Duodenal mucosa (tissue), 2 donors: ENCODE measurements at regions not wholly inside any gene's neighbourhood (a gene's known extent, or its start where the extent isn't known, plus 50 kb on each side); places are given as distances from the start of the nearest gene placed in this dataset.
"Not testable (repeated sequence)": the region's sequence is repeated elsewhere in the genome, so short reads cannot be mapped to it uniquely, and the experiment has no call there.

Experiments
- H3K27ac ChIP-seq: one replicate; pipeline ENCODE4 v1.7.0; 2013; ENCODE audit warnings: low read depth, low read length
- H3K27me3 ChIP-seq, 2 donors: one replicate each; pipeline ENCODE4 v1.7.0; 2013; ENCODE audit warnings: low read length in 2 of 2, control low read depth in 1 of 2; ENCODE audit not compliant: insufficient read depth in 2 of 2, control insufficient read depth in 1 of 2
- H3K36me3 ChIP-seq, 2 donors: one replicate each; pipeline ENCODE4 v1.7.0; 2013; ENCODE audit warnings: low read length in 2 of 2, control low read depth in 1 of 2; ENCODE audit not compliant: insufficient read depth in 2 of 2, control insufficient read depth in 1 of 2
- H3K4me1 ChIP-seq, 2 donors: one replicate each; pipeline ENCODE4 v1.7.0; 2013; ENCODE audit warnings: low read length in 2 of 2, control low read depth in 1 of 2; ENCODE audit not compliant: insufficient read depth in 2 of 2, control insufficient read depth in 1 of 2
- H3K4me3 ChIP-seq, 2 donors: one replicate each; pipeline ENCODE4 v1.7.0; 2013; ENCODE audit warnings: low read length in 2 of 2, low read depth in 1 of 2
- H3K9ac ChIP-seq, 2 donors: one replicate each; pipeline ENCODE4 v1.7.0; 2013; ENCODE audit warnings: low read length in 2 of 2, low read depth in 1 of 2
- H3K9me3 ChIP-seq, 2 donors: one replicate each; pipeline ENCODE4 v1.7.0; 2013; ENCODE audit warnings: low read length in 2 of 2, control low read depth in 1 of 2; ENCODE audit not compliant: control insufficient read depth in 1 of 2

DNA sequence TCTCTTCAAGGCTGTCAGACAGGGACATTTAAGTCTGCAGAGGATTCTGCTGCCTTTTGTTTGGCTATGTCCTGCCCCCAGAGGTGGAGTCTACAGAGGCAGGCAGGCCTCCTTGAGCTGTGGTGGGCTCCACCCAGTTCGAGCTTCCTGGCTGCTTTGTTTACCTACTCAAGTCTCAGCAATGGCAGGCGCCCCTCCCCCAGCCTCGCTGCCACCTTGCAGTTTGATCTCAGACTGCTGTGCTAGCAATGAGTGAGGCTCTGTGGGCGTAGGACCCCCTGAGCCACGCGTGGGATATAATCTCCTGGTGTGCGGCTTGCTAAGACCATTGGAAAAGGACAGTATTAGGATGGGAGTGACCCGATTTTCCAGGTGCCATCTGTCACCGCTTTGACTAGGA is 437.6 kb downstream of the STK39 start:
- H3K27ac ChIP-seq, H3K9me3 ChIP-seq, H3K36me3 ChIP-seq, H3K4me1 ChIP-seq, H3K9ac ChIP-seq, H3K27me3 ChIP-seq, H3K4me3 ChIP-seq: not testable (repeated sequence)

DNA sequence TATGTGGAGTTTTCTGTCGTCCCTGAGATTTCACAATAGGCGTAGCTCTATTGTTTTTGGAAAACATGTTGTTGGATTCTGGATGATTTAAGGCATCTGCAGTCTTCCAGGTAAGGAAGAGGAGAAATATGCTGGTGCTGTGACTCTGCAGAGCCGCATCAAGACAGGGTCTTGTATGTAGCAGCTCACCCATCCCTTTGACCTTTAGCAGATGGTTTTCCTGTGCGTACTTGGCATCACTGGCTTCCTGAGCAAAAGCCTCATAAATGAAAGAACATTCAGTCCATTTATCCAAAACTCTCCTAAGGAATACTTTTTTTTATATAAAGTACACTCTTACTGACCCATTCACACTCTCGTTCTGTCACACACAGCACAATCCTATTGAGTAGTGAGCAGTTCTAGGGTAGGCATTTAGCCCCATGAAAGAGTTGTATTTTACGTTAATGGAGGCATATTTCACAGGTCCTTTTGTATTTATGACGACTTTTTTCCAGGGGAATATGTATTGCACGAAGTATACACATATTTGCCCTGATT is 443.9 kb downstream of the STK39 start:
- no peak overlapping the region for H3K4me3 ChIP-seq
- H3K27me3 ChIP-seq = no peaks in the 10 kb centered on the region
- no peak overlapping the region for H3K9ac ChIP-seq
- no peak overlapping the region for H3K27ac ChIP-seq
- no peaks in the 10 kb centered on the region for H3K4me1 ChIP-seq
- H3K36me3 ChIP-seq = no peaks in the 10 kb centered on the region
- H3K9me3 ChIP-seq = peaks cover 0 to under 1% of the 10 kb centered on the region in 2 donors

DNA sequence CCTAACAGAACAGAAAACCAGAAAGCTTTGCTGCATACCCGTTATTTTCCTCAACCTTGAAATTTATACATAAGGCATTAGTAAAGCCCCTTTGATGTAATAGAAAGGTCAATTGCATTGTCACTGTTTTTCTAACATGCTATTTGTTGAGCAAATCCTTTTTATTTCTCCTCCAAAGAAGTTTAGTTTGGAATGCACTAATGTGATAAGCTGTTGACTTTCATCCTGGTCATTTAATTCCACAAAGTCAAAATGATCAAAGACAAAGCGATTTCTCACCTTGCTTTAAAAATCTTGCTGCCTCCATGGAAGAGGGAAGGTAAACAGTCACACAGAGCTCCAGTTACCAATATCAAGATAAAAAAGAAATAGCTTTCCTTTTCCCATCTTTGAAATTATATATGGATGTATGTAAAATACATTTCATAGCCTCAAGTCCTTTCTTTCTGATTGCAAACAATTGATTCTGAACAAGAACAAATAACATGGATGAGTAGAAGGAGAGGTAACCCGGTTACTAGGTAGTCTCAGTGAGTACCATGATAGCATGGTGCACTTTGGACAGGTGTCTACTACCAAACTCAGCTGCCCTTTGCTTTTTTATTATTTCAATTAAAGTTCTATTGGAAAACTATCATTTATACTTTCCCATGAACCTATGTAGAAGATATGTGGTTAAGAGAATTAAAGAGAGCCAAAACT is 452.7 kb downstream of the STK39 start:
- Histone ChIP-seq H3K36me3 (no peaks in the 10 kb centered on the region), H3K27ac (no peak overlapping the region), H3K9ac (no peak overlapping the region), H3K9me3 (peaks cover 0 to 2% of the 10 kb centered on the region in 2 donors), H3K4me3 (no peak overlapping the region), H3K4me1 (peaks cover 0 to 8% of the 10 kb centered on the region in 2 donors), H3K27me3 (no peaks in the 10 kb centered on the region)

DNA sequence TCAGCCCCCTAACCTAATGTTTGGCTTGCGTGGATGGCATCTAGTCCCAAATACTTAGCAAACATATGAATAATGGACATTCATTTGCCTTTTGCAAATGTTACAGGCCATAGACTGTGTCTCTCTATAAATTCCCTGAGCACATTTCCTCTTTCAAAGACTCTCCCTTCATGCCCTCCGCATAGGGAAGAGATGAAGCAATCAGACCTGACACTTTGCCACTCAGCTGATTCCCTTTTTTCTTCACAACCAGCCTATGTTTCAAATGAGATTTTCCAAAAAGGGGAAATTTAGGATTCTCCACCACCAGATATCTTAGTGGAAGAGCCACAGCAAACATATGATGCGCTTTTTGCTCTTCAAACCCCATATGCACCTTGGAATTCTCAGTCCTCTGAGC is 453.7 kb downstream of the STK39 start:
- H3K9me3 ChIP-seq = peaks cover 0 to 2% of the 10 kb centered on the region in 2 donors
- no peaks in the 10 kb centered on the region for H3K27me3 ChIP-seq

DNA sequence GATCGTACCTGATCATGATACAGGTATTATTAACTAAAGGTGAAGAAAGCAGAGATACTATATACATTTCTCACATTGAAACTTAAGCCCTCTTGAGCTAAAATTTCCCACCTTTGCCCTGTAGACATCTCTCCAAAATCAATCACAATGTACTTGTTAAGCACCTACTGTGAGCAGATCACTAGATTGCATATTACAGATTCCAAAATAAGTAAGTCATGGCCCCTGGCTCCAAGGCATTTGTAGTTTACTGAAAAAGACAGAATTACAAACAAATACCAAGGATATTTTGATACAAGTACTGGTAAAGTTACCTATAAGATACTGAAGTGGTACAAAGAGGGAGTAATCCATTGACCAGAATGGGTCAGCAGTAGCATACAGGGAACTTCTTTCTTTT is 455.3 kb downstream of the STK39 start:
- H3K9ac ChIP-seq = no peak overlapping the region

More for the DNA sequence above, 453.7 kb downstream of the STK39 start:
- H3K36me3 ChIP-seq = no peaks in the 10 kb centered on the region
- H3K4me1 ChIP-seq = peaks cover 0 to 8% of the 10 kb centered on the region in 2 donors
- no peak overlapping the region for H3K4me3 ChIP-seq
- no peak overlapping the region for H3K27ac ChIP-seq
- H3K9ac ChIP-seq = no peak overlapping the region

DNA sequence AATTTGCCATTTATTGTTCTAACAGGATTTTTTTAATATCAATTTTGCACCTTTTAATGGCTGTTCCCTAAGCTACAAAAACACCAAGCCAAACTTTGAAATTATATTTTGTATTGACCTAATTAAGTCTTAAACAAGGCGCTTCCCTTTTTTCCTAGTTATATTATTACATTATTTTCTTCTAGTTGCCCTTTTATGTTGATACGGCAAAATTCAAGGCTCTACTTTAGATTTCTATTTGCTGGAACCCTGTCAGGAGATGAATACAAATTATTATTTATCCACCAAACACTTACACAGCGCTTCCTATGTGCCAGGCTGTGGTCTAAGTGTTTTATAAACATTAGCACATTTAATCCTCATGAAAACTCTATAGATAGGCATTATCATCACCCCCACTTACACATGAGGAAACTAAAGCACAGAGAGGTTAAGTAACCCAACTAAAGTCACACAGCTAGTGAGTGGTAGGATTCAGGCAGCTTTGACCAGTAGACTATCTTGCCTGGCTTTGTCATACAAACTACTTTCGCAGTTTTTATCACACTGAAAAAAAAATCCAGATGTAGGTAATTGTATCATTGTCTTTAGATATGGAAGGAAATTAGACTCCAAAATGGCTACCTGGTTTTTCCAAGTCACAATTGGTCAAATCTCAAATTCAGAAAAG is 456.5 kb downstream of the STK39 start:
- no peaks in the 10 kb centered on the region for H3K36me3 ChIP-seq
- H3K4me1 ChIP-seq = peaks cover 0 to 8% of the 10 kb centered on the region in 2 donors
- H3K4me3 ChIP-seq = no peak overlapping the region
- H3K9me3 ChIP-seq = no peaks in the 10 kb centered on the region
- no peaks in the 10 kb centered on the region for H3K27me3 ChIP-seq
- no peak overlapping the region for H3K27ac ChIP-seq
- H3K9ac ChIP-seq = no peak overlapping the region

More for the DNA sequence above, 455.3 kb downstream of the STK39 start:
- Histone ChIP-seq H3K27ac (no peak overlapping the region), H3K4me1 (peaks cover 0 to 8% of the 10 kb centered on the region in 2 donors), H3K27me3 (no peaks in the 10 kb centered on the region), H3K36me3 (no peaks in the 10 kb centered on the region), H3K4me3 (no peak overlapping the region), H3K9me3 (no peaks in the 10 kb centered on the region)

DNA sequence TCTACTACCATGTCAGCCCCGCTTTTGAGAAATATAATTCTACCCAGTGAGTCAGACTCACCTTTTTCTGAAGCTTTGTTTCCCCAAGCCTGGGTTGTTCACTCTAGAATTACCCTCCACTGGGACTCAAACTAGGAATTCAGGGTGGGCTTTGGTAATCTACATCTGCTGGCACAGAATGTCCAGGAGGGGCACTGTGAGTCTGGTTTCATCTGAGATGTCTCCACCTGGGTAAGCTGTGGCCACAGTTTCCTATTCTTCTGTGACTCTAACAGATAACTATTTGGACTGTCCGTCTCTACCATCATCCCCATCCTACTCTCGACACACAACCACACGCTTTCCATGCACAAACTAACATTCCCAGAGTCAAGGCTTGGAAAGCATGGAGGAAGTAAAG is 457.2 kb downstream of the STK39 start:
- H3K4me1 ChIP-seq = peaks cover 0 to under 1% of the 10 kb centered on the region in 2 donors
- no peak overlapping the region for H3K9ac ChIP-seq

DNA sequence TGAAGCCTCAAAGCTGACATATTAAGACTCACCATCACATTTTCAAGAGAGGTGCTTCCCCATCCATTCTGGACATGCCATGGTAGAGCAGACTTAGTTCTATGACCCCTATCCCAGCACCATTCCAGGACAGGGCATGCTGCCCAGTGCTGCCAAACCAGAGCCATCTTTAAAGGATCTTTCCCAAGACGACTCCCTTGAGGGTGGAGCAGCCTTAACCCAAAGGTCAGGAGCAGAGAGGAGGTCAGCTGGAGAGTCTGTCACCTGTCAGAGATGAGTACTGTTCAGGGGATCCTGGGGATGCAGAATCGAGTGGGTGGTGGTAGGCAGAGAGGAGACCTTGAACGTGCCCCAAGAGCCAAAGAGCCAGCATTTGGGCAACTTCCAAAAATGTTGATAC is 459.8 kb downstream of the STK39 start:
- Histone ChIP-seq H3K9me3 (no peaks in the 10 kb centered on the region), H3K36me3 (no peaks in the 10 kb centered on the region), H3K9ac (no peak overlapping the region), H3K27me3 (no peaks in the 10 kb centered on the region), H3K4me1 (no peaks in the 10 kb centered on the region), H3K4me3 (no peak overlapping the region), H3K27ac (no peak overlapping the region)

More for the DNA sequence above, 457.2 kb downstream of the STK39 start:
- no peaks in the 10 kb centered on the region for H3K36me3 ChIP-seq
- no peak overlapping the region for H3K4me3 ChIP-seq
- H3K27ac ChIP-seq = no peak overlapping the region
- no peaks in the 10 kb centered on the region for H3K9me3 ChIP-seq
- H3K27me3 ChIP-seq = no peaks in the 10 kb centered on the region

DNA sequence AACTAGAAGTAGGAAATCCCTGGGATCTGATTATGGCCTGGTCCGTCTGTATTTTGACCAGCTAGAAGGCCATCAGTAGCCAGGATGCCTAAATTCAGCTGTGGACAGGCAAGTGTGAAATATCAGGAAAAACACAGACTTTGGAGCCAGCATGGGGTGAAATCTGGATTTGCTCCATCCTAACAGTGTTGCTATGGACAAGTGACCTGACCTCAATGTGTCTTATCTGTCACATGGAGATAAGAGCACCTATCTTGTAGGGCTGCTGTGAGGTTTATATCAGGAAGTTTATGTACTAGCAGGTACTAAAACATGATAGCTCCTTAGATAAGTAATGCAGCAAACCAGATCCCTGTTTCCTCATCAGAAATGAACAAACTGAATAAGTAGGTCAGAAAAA is 460.4 kb downstream of the STK39 start:
- Histone ChIP-seq H3K27me3 (no peaks in the 10 kb centered on the region), H3K9ac (no peak overlapping the region), H3K9me3 (no peaks in the 10 kb centered on the region), H3K36me3 (no peaks in the 10 kb centered on the region), H3K4me1 (no peaks in the 10 kb centered on the region), H3K4me3 (no peak overlapping the region), H3K27ac (no peak overlapping the region)

DNA sequence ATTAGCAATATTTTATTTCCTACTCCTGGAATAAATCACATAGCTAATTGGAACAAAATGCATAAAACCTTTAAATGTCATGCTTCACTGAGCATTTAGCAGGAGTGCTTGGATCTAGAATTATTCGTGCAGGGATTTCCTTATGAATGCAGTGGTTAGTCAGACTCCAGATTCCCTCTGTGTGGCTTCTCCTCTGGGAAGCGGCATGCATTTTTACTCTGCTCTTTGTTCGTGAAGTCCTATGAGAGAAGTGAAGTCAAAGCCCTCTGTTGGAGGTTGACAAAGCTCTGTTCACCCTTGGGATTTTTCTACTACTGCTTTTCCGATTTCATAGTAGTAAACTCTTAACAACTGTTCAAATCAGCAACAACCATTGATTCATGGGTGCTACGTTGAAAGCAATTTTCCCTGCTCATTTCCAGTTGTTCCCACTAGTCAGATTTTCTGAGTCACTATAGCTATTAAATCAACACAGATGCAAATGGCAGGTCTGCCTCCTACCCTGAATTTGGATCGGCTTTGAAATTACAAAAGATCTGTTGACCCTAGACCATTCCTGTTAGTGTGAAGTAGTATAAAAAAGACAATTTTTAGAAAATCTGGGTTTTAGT is 461.7 kb downstream of the STK39 start:
- H3K4me3 ChIP-seq = no peak overlapping the region
- H3K36me3 ChIP-seq = no peaks in the 10 kb centered on the region
- no peaks in the 10 kb centered on the region for H3K9me3 ChIP-seq
- no peaks in the 10 kb centered on the region for H3K4me1 ChIP-seq
- H3K27ac ChIP-seq = no peak overlapping the region
- no peaks in the 10 kb centered on the region for H3K27me3 ChIP-seq
- no peak overlapping the region for H3K9ac ChIP-seq
